ENCODE measurements at regions not wholly inside any gene's neighbourhood (a gene's known extent, or its start where the extent isn't known, plus 50 kb on each side); places are given as distances from the start of the nearest gene placed in this dataset.

GRCh38 chr18:47726550-47726949 lies 203.9 kb downstream of the SMAD2 start:
- no peak for DNase-seq
- H3K9me3 ChIP-seq: no peaks in the 10 kb centered on the region
- no peak overlapping the region for H3K4me3 ChIP-seq (ENCODE audit: low read depth, low read length)
- H3K4me1 ChIP-seq: no peaks in the 10 kb centered on the region
- no peaks in the 10 kb centered on the region for H3K36me3 ChIP-seq
- TF ChIP-seq CTCF (IDR thresholded peaks at IDR 0.05; ENCODE audit: low read depth, low read length): no peak
- 0 out of 2 replicates have a peak, but pooled peaks cover 3% of the 10 kb centered on the region for H3K27me3 ChIP-seq

- no peaks in the 10 kb centered on the region for H3K4me1 ChIP-seq
- H3K9me3 ChIP-seq: no peaks in the 10 kb centered on the region
- no peak for DNase-seq
- no peak overlapping the region for H3K4me3 ChIP-seq (ENCODE audit: low read depth, low read length)
- H3K36me3 ChIP-seq: no peaks in the 10 kb centered on the region
- TF ChIP-seq CTCF (IDR thresholded peaks at IDR 0.05; ENCODE audit: low read depth, low read length): no peak
- 0 out of 2 replicates have a peak, but pooled peaks cover 3% of the 10 kb centered on the region for H3K27me3 ChIP-seq
Measured at GRCh38 chr18:47725656-47726055, 204.8 kb downstream of the SMAD2 start.

- Histone ChIP-seq H3K9me3 (no peaks in the 10 kb centered on the region), H3K4me3 (ENCODE audit: low read depth, low read length) (no peak overlapping the region), H3K4me1 (no peaks in the 10 kb centered on the region), H3K36me3 (no peaks in the 10 kb centered on the region), H3K27me3 (0 out of 2 replicates have a peak, but pooled peaks cover 3% of the 10 kb centered on the region)
- no peak for TF ChIP-seq CTCF (IDR thresholded peaks at IDR 0.05; ENCODE audit: low read depth, low read length)
- no peak for DNase-seq
Measured at GRCh38 chr18:47724186-47724975, 206.1 kb downstream of the SMAD2 start.

- Histone ChIP-seq H3K4me1 (no peaks in the 10 kb centered on the region), H3K4me3 (ENCODE audit: low read depth, low read length) (no peak overlapping the region), H3K9me3 (no peaks in the 10 kb centered on the region), H3K36me3 (no peaks in the 10 kb centered on the region), H3K27me3 (no peaks in the 10 kb centered on the region)
- DNase-seq: no peak
- TF ChIP-seq CTCF (IDR thresholded peaks at IDR 0.05; ENCODE audit: low read depth, low read length): no peak
Measured at GRCh38 chr18:47721876-47722275, 208.6 kb downstream of the SMAD2 start.

GRCh38 chr18:47720741-47721140 lies 209.7 kb downstream of the SMAD2 start:
- no peak for TF ChIP-seq CTCF (IDR thresholded peaks at IDR 0.05; ENCODE audit: low read depth, low read length)
- Histone ChIP-seq H3K36me3 (no peaks in the 10 kb centered on the region), H3K4me3 (ENCODE audit: low read depth, low read length) (no peak overlapping the region), H3K4me1 (no peaks in the 10 kb centered on the region), H3K9me3 (no peaks in the 10 kb centered on the region), H3K27me3 (no peaks in the 10 kb centered on the region)
- DNase-seq: no peak

- Histone ChIP-seq H3K36me3 (no peaks in the 10 kb centered on the region), H3K9me3 (no peaks in the 10 kb centered on the region), H3K4me1 (no peaks in the 10 kb centered on the region), H3K27me3 (no peaks in the 10 kb centered on the region), H3K4me3 (ENCODE audit: low read depth, low read length) (no peak overlapping the region)
- TF ChIP-seq CTCF (IDR thresholded peaks at IDR 0.05; ENCODE audit: low read depth, low read length): no peak
- DNase-seq: no peak
Measured at GRCh38 chr18:47719096-47719780, 211.2 kb downstream of the SMAD2 start.
